ENCODE measurements at regions not wholly inside any gene's neighbourhood (a gene's known extent, or its start where the extent isn't known, plus 50 kb on each side); places are given as distances from the start of the nearest gene placed in this dataset.
"Not testable (repeated sequence)": the region's sequence is repeated elsewhere in the genome, so short reads cannot be mapped to it uniquely, and the experiment has no call there.

GRCh38 chr4:169934794-169935429 lies 91.3 kb downstream of the MFAP3L start:
- WGBS, 10 experiments: 20 to 100% (median 52%) methylated on average over 1 to 5 of the region's 5 CpGs; no CpG with 5 or more reads in 2 of the 10 experiments
- Histone ChIP-seq H3K4me3 (no peak overlapping the region), H3K4me1 (replicated peaks in 1 of 2) (peaks cover 11 to 13% of the 10 kb centered on the region in 2 donors), H3K27ac (peak overlapping the region in 1 of 2 donors; percentile 36)
- in situ Hi-C loops (cut with MboI; ENCODE audit: low pct_unique_long_range_greater_than_20kb in 2 of 9, low sequenced_read_pairs in 9 of 9, unreplicated experiment in 9 of 9): no loop called here
- ATAC-seq (replicated peaks in 6 of 8): peak in 2 of 8 experiments; percentile 36 to 81

- 0 to 100% (median 83%) methylated on average over 1 to 3 of the region's 3 CpGs for WGBS, 10 experiments
- no peak for ATAC-seq (replicated peaks in 6 of 8)
- in situ Hi-C loops (cut with MboI; ENCODE audit: low pct_unique_long_range_greater_than_20kb in 2 of 9, low sequenced_read_pairs in 9 of 9, unreplicated experiment in 9 of 9): no loop called here
These were observed 92.7 kb downstream of the MFAP3L start for GRCh38 chr4:169933531-169933930.

GRCh38 chr4:169931964-169932363 lies 94.2 kb downstream of the MFAP3L start:
- no peak for ATAC-seq (replicated peaks in 6 of 8)
- WGBS, 10 experiments: 0 to 100% (median 78%) methylated on average over 1 to 3 of the region's 3 CpGs
- in situ Hi-C loops (cut with MboI; ENCODE audit: low pct_unique_long_range_greater_than_20kb in 2 of 9, low sequenced_read_pairs in 9 of 9, unreplicated experiment in 9 of 9): no loop called here
- Histone ChIP-seq H3K4me3 (no peak overlapping the region), H3K27ac (no peak overlapping the region), H3K4me1 (replicated peaks in 1 of 2) (peaks cover 11 to 13% of the 10 kb centered on the region in 2 donors)

More at GRCh38 chr4:169933531-169933930, 92.7 kb downstream of the MFAP3L start:
- peaks cover 11 to 13% of the 10 kb centered on the region in 2 donors for H3K4me1 ChIP-seq (replicated peaks in 1 of 2)
- H3K4me3 ChIP-seq: no peak overlapping the region
- H3K27ac ChIP-seq: no peak overlapping the region

DNA sequence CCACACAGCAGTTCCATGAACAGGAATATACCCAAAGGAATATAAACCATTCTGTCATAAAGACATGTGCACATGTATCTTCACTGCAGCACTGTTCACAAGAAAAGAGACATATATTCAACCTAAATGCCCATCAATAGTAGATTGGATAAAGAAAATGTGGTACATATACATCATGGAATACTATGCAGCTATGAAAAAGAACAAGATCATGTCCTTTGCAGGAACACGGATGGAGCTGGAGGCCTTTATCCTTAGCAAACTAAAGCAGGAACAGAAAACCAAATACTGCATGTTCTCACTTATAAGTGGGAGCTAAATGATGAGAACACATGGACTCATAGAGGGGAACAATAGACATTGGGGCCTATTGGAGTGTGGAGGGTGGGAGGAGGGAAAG lies 95.4 kb downstream of the MFAP3L start:
- H3K4me1 ChIP-seq (replicated peaks in 1 of 2): peaks cover 8 to 13% of the 10 kb centered on the region in 2 donors
- H3K4me3 ChIP-seq; ATAC-seq (replicated peaks in 6 of 8); H3K27ac ChIP-seq; in situ Hi-C loops (cut with MboI; ENCODE audit: low pct_unique_long_range_greater_than_20kb in 2 of 9, low sequenced_read_pairs in 9 of 9, unreplicated experiment in 9 of 9): not testable (repeated sequence)
- 0 to 100% (median 69%) methylated on average over 1 of the region's 1 CpG for WGBS, 10 experiments

GRCh38 chr4:169927280-169927679 lies 98.9 kb downstream of the MFAP3L start:
- Histone ChIP-seq H3K27ac (no peak overlapping the region), H3K4me1 (replicated peaks in 1 of 2) (peaks cover 0 to 13% of the 10 kb centered on the region in 2 donors), H3K4me3 (no peak overlapping the region)
- WGBS, 10 experiments: 26 to 94% (median 66%) methylated on average over 1 to 4 of the region's 4 CpGs; no CpG with 5 or more reads in 2 of the 10 experiments
- ATAC-seq (replicated peaks in 6 of 8): no peak
- in situ Hi-C loops (cut with MboI; ENCODE audit: low pct_unique_long_range_greater_than_20kb in 2 of 9, low sequenced_read_pairs in 9 of 9, unreplicated experiment in 9 of 9): no loop called here

GRCh38 chr4:169925678-169926077 lies 100.5 kb downstream of the MFAP3L start:
- no peak for ATAC-seq (replicated peaks in 6 of 8)

DNA sequence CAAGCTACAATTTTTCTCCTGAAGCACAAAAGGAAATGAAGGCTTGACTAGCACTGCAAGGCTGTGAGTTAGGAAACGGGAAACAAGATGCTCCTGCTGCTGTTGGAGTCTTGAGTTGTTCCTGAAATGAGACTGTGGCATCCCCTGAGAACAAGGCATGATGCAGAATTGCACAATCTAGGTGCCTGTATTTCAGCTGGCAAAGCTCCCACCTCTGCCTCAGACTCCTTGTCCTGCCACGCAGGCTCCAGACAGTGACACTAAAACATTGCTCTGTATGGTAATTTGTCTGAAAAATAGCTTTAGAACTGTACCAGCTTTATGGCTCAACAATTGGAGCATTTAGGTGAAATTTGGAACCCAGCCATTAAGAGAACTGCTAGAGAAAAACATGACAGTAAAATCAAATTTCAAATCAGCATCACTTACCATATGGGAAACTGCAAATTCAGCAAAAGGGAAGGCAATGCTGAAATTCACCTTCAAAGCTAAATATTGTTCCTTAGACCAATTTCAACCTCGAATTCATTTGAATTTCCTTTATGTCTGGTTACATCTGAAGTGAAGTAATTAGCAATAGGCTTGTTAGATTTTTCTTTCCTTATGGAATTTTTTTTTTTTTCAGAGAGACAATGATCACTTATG lies 103.4 kb downstream of the MFAP3L start:
- ATAC-seq (replicated peaks in 6 of 8): peak in 1 of 8 experiments; percentile 23
- Histone ChIP-seq H3K4me3 (no peak overlapping the region), H3K4me1 (replicated peaks in 1 of 2) (peaks cover 0 to 35% of the 10 kb centered on the region in 2 donors), H3K27ac (no peak overlapping the region)
- in situ Hi-C loops (cut with MboI; ENCODE audit: low pct_unique_long_range_greater_than_20kb in 2 of 9, low sequenced_read_pairs in 9 of 9, unreplicated experiment in 9 of 9): no loop called here
- 0 to 83% (median 69%) methylated on average over 1 to 3 of the region's 3 CpGs for WGBS, 10 experiments

More at GRCh38 chr4:169925678-169926077, 100.5 kb downstream of the MFAP3L start:
- peaks cover 0 to 18% of the 10 kb centered on the region in 2 donors for H3K4me1 ChIP-seq (replicated peaks in 1 of 2)
- in situ Hi-C loops (cut with MboI; ENCODE audit: low pct_unique_long_range_greater_than_20kb in 2 of 9, low sequenced_read_pairs in 9 of 9, unreplicated experiment in 9 of 9): no loop called here
- no peak overlapping the region for H3K27ac ChIP-seq
- 11 to 100% (median 95%) methylated on average over 1 to 4 of the region's 4 CpGs; no CpG with 5 or more reads in 4 of the 10 experiments for whole genome bisulfite sequencing, 10 experiments
- no peak overlapping the region for H3K4me3 ChIP-seq

GRCh38 chr4:169921732-169922131 lies 104.5 kb downstream of the MFAP3L start:
- WGBS, 10 experiments: 0 to 100% (median 44%) methylated on average over 1 of the region's 1 CpG; no CpG with 5 or more reads in 5 of the 10 experiments
- no peak overlapping the region for H3K27ac ChIP-seq
- no peak for ATAC-seq (replicated peaks in 6 of 8)
- H3K4me1 ChIP-seq (replicated peaks in 1 of 2): peaks cover 0 to 35% of the 10 kb centered on the region in 2 donors
- H3K4me3 ChIP-seq: no peak overlapping the region
- in situ Hi-C loops (cut with MboI; ENCODE audit: low pct_unique_long_range_greater_than_20kb in 2 of 9, low sequenced_read_pairs in 9 of 9, unreplicated experiment in 9 of 9): no loop called here

- in situ Hi-C loops (cut with MboI; ENCODE audit: low pct_unique_long_range_greater_than_20kb in 2 of 9, low sequenced_read_pairs in 9 of 9, unreplicated experiment in 9 of 9): no loop called here
- ATAC-seq (replicated peaks in 6 of 8): no peak
- 29 to 90% (median 79%) methylated on average over 1 to 9 of the region's 9 CpGs; no CpG with 5 or more reads in 1 of the 10 experiments for WGBS, 10 experiments
- Histone ChIP-seq H3K27ac (no peak overlapping the region), H3K4me3 (no peak overlapping the region), H3K4me1 (replicated peaks in 1 of 2) (peaks cover 0 to 35% of the 10 kb centered on the region in 2 donors)
These were observed 105.0 kb downstream of the MFAP3L start for GRCh38 chr4:169921237-169921636.

DNA sequence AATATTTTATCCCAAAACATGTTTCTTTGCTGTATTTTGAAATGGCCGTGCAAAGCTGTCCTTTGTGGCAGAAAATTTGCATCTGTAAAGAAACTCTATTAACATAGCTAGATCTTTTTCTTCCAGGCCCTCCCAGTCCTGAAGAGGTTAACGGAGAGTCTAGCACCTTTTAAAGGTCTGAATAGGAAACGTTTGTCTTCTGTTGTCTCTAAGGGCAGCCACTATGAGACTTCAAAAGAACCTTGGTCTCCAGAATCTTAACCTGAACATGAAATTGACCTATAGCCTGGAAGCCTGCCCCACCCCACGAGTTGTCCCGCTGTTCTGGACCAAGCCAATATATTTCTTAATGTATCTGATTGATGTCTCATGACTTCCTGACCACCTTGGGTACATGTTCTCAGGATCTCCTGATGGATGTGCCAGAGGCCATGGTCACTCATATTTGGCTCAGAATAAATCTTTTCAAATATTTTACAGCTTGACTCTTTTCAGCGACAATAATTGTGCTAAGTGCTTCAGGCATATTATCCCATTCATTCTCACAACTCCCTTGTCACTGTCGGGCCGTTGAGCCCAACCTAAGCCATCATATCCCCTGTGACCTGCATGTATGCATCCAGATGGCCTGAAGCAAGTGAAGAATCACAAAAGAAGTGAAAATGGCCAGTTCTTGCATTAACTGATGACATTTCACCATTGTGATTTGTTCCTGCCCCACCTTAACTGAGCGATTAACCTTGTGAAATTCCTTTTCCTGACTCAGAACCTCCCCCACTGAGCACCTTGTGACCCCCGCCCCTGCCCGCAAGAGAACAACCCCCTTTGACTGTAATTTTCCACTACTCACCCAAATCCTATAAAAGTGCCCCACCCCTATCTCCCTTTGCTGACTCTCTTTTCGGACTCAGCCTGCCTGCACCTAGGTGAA lies 106.7 kb downstream of the MFAP3L start:
- in situ Hi-C loops (cut with MboI; ENCODE audit: low pct_unique_long_range_greater_than_20kb in 2 of 9, low sequenced_read_pairs in 9 of 9, unreplicated experiment in 9 of 9); H3K27ac ChIP-seq; H3K4me3 ChIP-seq: not testable (repeated sequence)
- peaks cover 0 to 35% of the 10 kb centered on the region in 2 donors for H3K4me1 ChIP-seq (replicated peaks in 1 of 2)
- 0 to 77% (median 45%) methylated on average over 1 to 8 of the region's 12 CpGs for WGBS, 10 experiments
- ATAC-seq (replicated peaks in 6 of 8): peak in 2 of 8 experiments; percentile 38 to 42

DNA sequence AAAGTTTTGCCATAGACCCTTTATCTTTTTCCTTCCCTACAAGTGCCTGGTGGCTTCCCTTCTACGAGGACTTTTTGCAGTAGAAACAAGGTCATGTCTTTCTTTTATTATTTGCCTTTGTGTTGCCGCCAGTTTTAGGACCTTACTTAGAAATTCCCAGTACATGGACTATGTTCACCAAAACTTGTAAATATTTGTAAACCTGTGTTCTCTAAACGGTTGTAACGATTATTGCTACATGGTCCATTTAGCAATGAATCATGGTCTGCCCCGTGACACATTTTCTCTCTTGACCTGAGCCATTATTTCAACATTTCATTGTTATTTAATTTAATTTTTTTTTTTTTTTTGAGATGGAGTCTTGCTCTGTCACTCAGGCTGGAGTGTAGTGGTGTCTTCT lies 110.7 kb downstream of the MFAP3L start:
- WGBS, 10 experiments: 22 to 96% (median 64%) methylated on average over 2 to 5 of the region's 5 CpGs; no CpG with 5 or more reads in 1 of the 10 experiments
- ATAC-seq (replicated peaks in 6 of 8): no peak
- peaks cover 0 to 17% of the 10 kb centered on the region in 2 donors for H3K4me1 ChIP-seq (replicated peaks in 1 of 2)
- H3K27ac ChIP-seq: no peak overlapping the region
- no peak overlapping the region for H3K4me3 ChIP-seq
- in situ Hi-C loops (cut with MboI; ENCODE audit: low pct_unique_long_range_greater_than_20kb in 2 of 9, low sequenced_read_pairs in 9 of 9, unreplicated experiment in 9 of 9): no loop called here

GRCh38 chr4:169914866-169915265 lies 111.3 kb downstream of the MFAP3L start:
- in situ Hi-C loops (cut with MboI; ENCODE audit: low pct_unique_long_range_greater_than_20kb in 2 of 9, low sequenced_read_pairs in 9 of 9, unreplicated experiment in 9 of 9): no loop called here
- 29 to 100% (median 83%) methylated on average over 1 to 3 of the region's 3 CpGs; no CpG with 5 or more reads in 1 of the 10 experiments for WGBS, 10 experiments
- Histone ChIP-seq H3K4me3 (no peak overlapping the region), H3K27ac (no peak overlapping the region), H3K4me1 (replicated peaks in 1 of 2) (peaks cover 0 to 14% of the 10 kb centered on the region in 2 donors)
- no peak for ATAC-seq (replicated peaks in 6 of 8)

DNA sequence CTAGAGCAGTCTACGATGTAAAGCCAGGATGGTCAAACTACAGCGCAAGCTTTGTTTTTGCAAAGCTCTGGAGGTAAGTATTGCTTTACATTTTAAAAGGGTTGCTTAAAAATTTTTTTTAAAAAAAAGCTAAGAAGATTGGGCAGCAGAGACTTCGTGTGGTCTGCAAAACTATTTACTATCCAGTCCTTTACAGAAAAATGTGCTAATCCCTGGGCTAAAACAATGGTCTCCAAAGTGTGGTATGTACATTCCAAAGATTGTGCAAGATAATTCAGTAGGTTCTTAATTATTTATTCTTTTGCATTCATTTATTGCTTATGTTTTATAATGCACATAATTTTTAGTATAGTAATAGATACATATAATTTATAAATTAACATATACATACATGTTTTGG lies 113.2 kb downstream of the MFAP3L start:
- H3K27ac ChIP-seq: no peak overlapping the region
- no peak for ATAC-seq (replicated peaks in 6 of 8)
- 30 to 89% (median 67%) methylated on average over 1 to 3 of the region's 3 CpGs; no CpG with 5 or more reads in 1 of the 10 experiments for WGBS, 10 experiments
- in situ Hi-C loops (cut with MboI; ENCODE audit: low pct_unique_long_range_greater_than_20kb in 2 of 9, low sequenced_read_pairs in 9 of 9, unreplicated experiment in 9 of 9): no loop called here
- no peak overlapping the region for H3K4me3 ChIP-seq
- H3K4me1 ChIP-seq (replicated peaks in 1 of 2): peaks cover 0 to 5% of the 10 kb centered on the region in 2 donors

Measured in motor neuron (in vitro differentiated cells).